HFFc6 (cell line): ENCODE measurements at regions not wholly inside any gene's neighbourhood (a gene's known extent, or its start where the extent isn't known, plus 50 kb on each side); places are given as distances from the start of the nearest gene placed in this dataset.

Experiments used
- DNase-seq: peaks from one replicate; pipeline ENCODE4 v3.0.0-alpha.2; 2018
- H3K27ac Mint-ChIP-seq: 2 replicates; pipeline ENCODE4 v1.8.0; 2020; ENCODE audit warnings: mild to moderate bottlenecking, mixed read lengths
- H3K27me3 Mint-ChIP-seq: 2 replicates; pipeline ENCODE4 v1.8.0; 2021; ENCODE audit warnings: mild to moderate bottlenecking, moderate library complexity, mixed read lengths; ENCODE audit not compliant: insufficient read depth
- H3K36me3 Mint-ChIP-seq: 2 replicates; pipeline ENCODE4 v1.8.0; 2021; ENCODE audit warnings: low read depth, mixed read lengths
- H3K4me1 Mint-ChIP-seq: 2 replicates; pipeline ENCODE4 v1.8.0; 2020; ENCODE audit warnings: low read depth, mixed read lengths
- H3K4me3 Mint-ChIP-seq: 2 replicates; pipeline ENCODE4 v1.8.0; 2020; ENCODE audit warnings: mild to moderate bottlenecking, moderate library complexity, mixed read lengths
- H3K9me3 Mint-ChIP-seq: 2 replicates; pipeline ENCODE4 v1.8.0; 2020; ENCODE audit warnings: mild to moderate bottlenecking, mixed read lengths
- CTCF ChIP-seq: fragments of 200-600 bp; sonication (generic); IDR thresholded peaks from 2 replicates; pipeline ENCODE4 v1.5.0; 2021; ENCODE audit warnings: antibody characterized with exemption, mild to moderate bottlenecking

GRCh38 chr2:175817221-175817620 lies 184.8 kb downstream of the LNPK start:
- DNase-seq, result no peak
- H3K4me3 Mint-ChIP-seq, result no peak overlapping the region
- H3K9me3 Mint-ChIP-seq, result 0 out of 2 replicates have a peak, but pooled peaks cover 3% of the 10 kb centered on the region
- H3K36me3 Mint-ChIP-seq, result no peaks in the 10 kb centered on the region
- H3K27me3 Mint-ChIP-seq, result peaks cover 9% of the 10 kb centered on the region
- TF ChIP-seq CTCF, result no peak
- no peak overlapping the region for H3K27ac Mint-ChIP-seq
- H3K4me1 Mint-ChIP-seq, result peaks cover 13% of the 10 kb centered on the region

GRCh38 chr2:175815537-175815936 lies 186.5 kb downstream of the LNPK start:
- DNase-seq, result peak; percentile 60
- TF ChIP-seq CTCF, result no peak
- Mint-ChIP-seq H3K27me3 (peaks cover 9% of the 10 kb centered on the region), H3K9me3 (0 out of 2 replicates have a peak, but pooled peaks cover 3% of the 10 kb centered on the region), H3K36me3 (no peaks in the 10 kb centered on the region), H3K27ac (peak overlapping the region; percentile 77), H3K4me1 (peaks cover 20% of the 10 kb centered on the region), H3K4me3 (no peak overlapping the region)

GRCh38 chr2:175811971-175812370 lies 190.1 kb downstream of the LNPK start:
- DNase-seq, result no peak
- H3K4me1 Mint-ChIP-seq, result peaks cover 31% of the 10 kb centered on the region
- no peak overlapping the region for H3K4me3 Mint-ChIP-seq
- H3K27ac Mint-ChIP-seq, result no peak overlapping the region
- no peaks in the 10 kb centered on the region for H3K36me3 Mint-ChIP-seq
- peaks cover 5% of the 10 kb centered on the region for H3K27me3 Mint-ChIP-seq
- TF ChIP-seq CTCF, result no peak
- H3K9me3 Mint-ChIP-seq, result 0 out of 2 replicates have a peak, but pooled peaks cover 3% of the 10 kb centered on the region

GRCh38 chr2:175808858-175809257 lies 193.2 kb downstream of the LNPK start:
- Mint-ChIP-seq H3K36me3 (no peaks in the 10 kb centered on the region), H3K27me3 (peaks cover 1% of the 10 kb centered on the region), H3K4me1 (peaks cover 42% of the 10 kb centered on the region), H3K4me3 (no peak overlapping the region), H3K27ac (no peak overlapping the region), H3K9me3 (no peaks in the 10 kb centered on the region)
- no peak for DNase-seq
- TF ChIP-seq CTCF, result no peak

DNA sequence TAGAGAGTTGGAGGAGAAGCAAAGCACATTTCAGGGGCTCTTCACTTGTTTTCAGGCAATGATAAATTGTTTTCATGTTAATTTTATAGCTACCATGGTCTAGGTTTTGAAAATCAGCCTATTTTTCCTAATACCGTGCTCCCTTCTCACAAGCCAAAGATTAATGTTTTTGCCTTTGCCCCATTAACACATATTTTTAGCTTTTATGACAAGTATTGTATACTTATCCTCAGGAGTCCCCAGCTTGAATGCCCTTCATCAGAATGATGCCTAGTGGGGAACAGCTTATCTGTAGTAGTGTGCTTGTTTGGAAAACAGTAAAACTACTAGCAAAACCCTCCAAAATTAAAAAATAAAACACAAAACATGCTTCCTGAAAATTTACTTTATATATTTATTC lies 194.0 kb downstream of the LNPK start:
- TF ChIP-seq CTCF, result no peak
- Mint-ChIP-seq H3K4me1 (peaks cover 42% of the 10 kb centered on the region), H3K27ac (no peak overlapping the region), H3K36me3 (no peaks in the 10 kb centered on the region), H3K4me3 (no peak overlapping the region), H3K27me3 (peaks cover 1% of the 10 kb centered on the region), H3K9me3 (no peaks in the 10 kb centered on the region)
- DNase-seq, result no peak
